ENCODE measurements at regions not wholly inside any gene's neighbourhood (a gene's known extent, or its start where the extent isn't known, plus 50 kb on each side); places are given as distances from the start of the nearest gene placed in this dataset.

DNA sequence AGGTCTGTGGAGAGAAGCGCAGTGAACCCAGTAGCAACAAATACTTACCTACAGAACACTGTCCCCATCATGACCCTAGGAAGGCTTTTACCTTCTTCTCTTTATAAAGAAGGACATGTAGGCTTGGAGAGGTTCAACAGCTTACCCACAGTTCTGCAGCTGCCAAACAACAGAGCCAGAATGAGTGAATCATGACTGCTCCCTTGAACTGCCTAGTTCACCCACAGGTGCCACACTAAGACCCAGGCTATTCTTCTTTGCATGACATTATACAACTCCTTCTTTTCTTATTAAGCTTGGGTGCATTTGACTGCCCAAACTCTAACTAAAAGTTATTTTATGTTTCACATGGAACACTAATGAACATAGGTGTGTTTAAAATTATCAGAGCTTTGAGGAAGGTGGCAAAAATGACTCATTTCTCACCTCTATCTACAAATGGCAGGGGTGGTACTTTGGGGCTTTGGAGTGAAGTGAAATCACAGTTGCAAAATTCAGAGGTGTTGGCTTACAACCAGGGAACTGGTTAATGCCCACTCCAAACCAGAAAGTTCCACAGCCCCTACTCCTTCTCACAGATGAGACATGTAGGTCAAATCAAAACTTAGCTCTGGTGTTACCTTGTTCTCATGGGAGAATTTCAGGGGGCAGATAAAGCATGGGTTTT lies 201.6 kb downstream of the SEMA6A start:
- intact Hi-C loops (cut with micrococcal nuclease) = no loop called here
- Histone ChIP-seq H3K4me2 (replicated peaks; ENCODE audit: extremely low read depth, low read length, poor library complexity, severe bottlenecking) (no peak overlapping the region), H3K27me3 (ENCODE audit: control insufficient read depth in 2 of 2, insufficient read depth in 2 of 2, low read length in 2 of 2) (no peaks in the 10 kb centered on the region), H3K27ac (ENCODE audit: low read depth in 1 of 2, low read length in 2 of 2) (no peak overlapping the region), H3K79me2 (ENCODE audit: insufficient read depth, low read length) (no peaks in the 10 kb centered on the region), H2AFZ (ENCODE audit: insufficient read depth, low read depth, low read length, poor library complexity, severe bottlenecking) (no peak overlapping the region), H3K9ac (ENCODE audit: insufficient read depth, low read length, poor library complexity, severe bottlenecking) (no peak overlapping the region), H3K4me1 (ENCODE audit: control insufficient read depth in 1 of 2, insufficient read depth in 2 of 2, low read length in 2 of 2) (peaks cover 8 to 13% of the 10 kb centered on the region in 2 donors), H4K20me1 (ENCODE audit: insufficient read depth, low read length) (no peaks in the 10 kb centered on the region), H3K9me3 (replicated peaks in 1 of 2; ENCODE audit: control insufficient read depth in 1 of 2, insufficient read depth in 1 of 2, low read length in 2 of 2) (no peaks in the 10 kb centered on the region), H3K36me3 (replicated peaks in 1 of 2; ENCODE audit: control insufficient read depth in 1 of 2, insufficient read depth in 2 of 2, low read length in 2 of 2) (no peaks in the 10 kb centered on the region), H3K4me3 (replicated peaks in 1 of 3; ENCODE audit: low read depth in 2 of 3, low read length in 3 of 3) (no peak overlapping the region)
- Mint-ChIP-seq H3K27me3 (ENCODE audit: low read depth in 3 of 3) (peaks cover 0 to 2% (median 0%) of the 10 kb centered on the region in 3 donors), H3K4me1 (peaks cover 21% of the 10 kb centered on the region), H3K27ac (no peak overlapping the region), H3K36me3 (peaks cover 6 to 7% of the 10 kb centered on the region in 2 donors), H3K4me3 (no peak overlapping the region), H3K9me3 (peaks cover 0 to 3% (median 0%) of the 10 kb centered on the region in 7 donors)
- WGBS (ENCODE audit: insufficient coverage) = no CpG with 5 or more reads among the region's 1 CpG
- TF ChIP-seq, protein P1, sequence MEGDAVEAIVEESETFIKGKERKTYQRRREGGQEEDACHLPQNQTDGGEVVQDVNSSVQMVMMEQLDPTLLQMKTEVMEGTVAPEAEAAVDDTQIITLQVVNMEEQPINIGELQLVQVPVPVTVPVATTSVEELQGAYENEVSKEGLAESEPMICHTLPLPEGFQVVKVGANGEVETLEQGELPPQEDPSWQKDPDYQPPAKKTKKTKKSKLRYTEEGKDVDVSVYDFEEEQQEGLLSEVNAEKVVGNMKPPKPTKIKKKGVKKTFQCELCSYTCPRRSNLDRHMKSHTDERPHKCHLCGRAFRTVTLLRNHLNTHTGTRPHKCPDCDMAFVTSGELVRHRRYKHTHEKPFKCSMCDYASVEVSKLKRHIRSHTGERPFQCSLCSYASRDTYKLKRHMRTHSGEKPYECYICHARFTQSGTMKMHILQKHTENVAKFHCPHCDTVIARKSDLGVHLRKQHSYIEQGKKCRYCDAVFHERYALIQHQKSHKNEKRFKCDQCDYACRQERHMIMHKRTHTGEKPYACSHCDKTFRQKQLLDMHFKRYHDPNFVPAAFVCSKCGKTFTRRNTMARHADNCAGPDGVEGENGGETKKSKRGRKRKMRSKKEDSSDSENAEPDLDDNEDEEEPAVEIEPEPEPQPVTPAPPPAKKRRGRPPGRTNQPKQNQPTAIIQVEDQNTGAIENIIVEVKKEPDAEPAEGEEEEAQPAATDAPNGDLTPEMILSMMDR (IDR thresholded peaks at IDR 0.05) = no peak
- DNase-seq = no peak

DNA sequence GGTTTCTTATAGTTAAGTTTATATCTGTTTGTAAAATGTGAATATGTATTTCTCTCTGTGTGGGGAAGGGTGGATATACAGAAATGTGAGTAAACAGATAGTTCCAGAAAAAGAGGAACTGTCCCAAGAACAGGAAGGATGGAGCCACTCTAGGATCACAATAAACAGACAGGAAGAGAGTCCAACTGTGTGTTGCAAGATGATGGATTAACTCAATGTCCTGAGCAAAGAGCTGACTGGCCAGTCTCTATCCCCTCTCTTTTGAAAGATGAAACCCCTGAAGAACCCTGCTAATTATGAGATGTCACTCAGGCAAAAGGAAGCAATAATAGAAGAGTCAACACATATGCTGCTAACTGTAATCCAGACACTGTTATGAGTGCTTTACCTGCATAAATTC lies 202.7 kb downstream of the SEMA6A start:
- Histone ChIP-seq H3K79me2 (ENCODE audit: insufficient read depth, low read length) (no peaks in the 10 kb centered on the region), H3K4me3 (replicated peaks in 1 of 3; ENCODE audit: low read depth in 2 of 3, low read length in 3 of 3) (no peak overlapping the region), H3K9ac (ENCODE audit: insufficient read depth, low read length, poor library complexity, severe bottlenecking) (no peak overlapping the region), H3K9me3 (replicated peaks in 1 of 2; ENCODE audit: control insufficient read depth in 1 of 2, insufficient read depth in 1 of 2, low read length in 2 of 2) (no peaks in the 10 kb centered on the region), H2AFZ (ENCODE audit: insufficient read depth, low read depth, low read length, poor library complexity, severe bottlenecking) (no peak overlapping the region), H3K27ac (ENCODE audit: low read depth in 1 of 2, low read length in 2 of 2) (peak overlapping the region in 1 of 2 donors; percentile 3), H3K4me1 (ENCODE audit: control insufficient read depth in 1 of 2, insufficient read depth in 2 of 2, low read length in 2 of 2) (peaks cover 8 to 13% of the 10 kb centered on the region in 2 donors), H3K36me3 (replicated peaks in 1 of 2; ENCODE audit: control insufficient read depth in 1 of 2, insufficient read depth in 2 of 2, low read length in 2 of 2) (no peaks in the 10 kb centered on the region), H3K4me2 (replicated peaks; ENCODE audit: extremely low read depth, low read length, poor library complexity, severe bottlenecking) (no peak overlapping the region), H4K20me1 (ENCODE audit: insufficient read depth, low read length) (no peaks in the 10 kb centered on the region), H3K27me3 (ENCODE audit: control insufficient read depth in 2 of 2, insufficient read depth in 2 of 2, low read length in 2 of 2) (no peaks in the 10 kb centered on the region)
- Mint-ChIP-seq H3K9me3 (peaks cover 0 to 3% (median 0%) of the 10 kb centered on the region in 7 donors), H3K27ac (peak overlapping the region in 1 of 7 donors; percentile 38), H3K27me3 (ENCODE audit: low read depth in 3 of 3) (peaks cover 0 to 2% (median 0%) of the 10 kb centered on the region in 3 donors), H3K36me3 (peaks cover 5 to 6% of the 10 kb centered on the region in 2 donors), H3K4me3 (no peak overlapping the region), H3K4me1 (peaks cover 21% of the 10 kb centered on the region)
- intact Hi-C loops (cut with micrococcal nuclease) = no loop called here
- DNase-seq = peak in 2 of 3 donors; percentile 9 to 12
- TF ChIP-seq, protein P1 (IDR thresholded peaks at IDR 0.05) = no peak
